ENCODE measurements at regions not wholly inside any gene's neighbourhood (a gene's known extent, or its start where the extent isn't known, plus 50 kb on each side); places are given as distances from the start of the nearest gene placed in this dataset.

DNA sequence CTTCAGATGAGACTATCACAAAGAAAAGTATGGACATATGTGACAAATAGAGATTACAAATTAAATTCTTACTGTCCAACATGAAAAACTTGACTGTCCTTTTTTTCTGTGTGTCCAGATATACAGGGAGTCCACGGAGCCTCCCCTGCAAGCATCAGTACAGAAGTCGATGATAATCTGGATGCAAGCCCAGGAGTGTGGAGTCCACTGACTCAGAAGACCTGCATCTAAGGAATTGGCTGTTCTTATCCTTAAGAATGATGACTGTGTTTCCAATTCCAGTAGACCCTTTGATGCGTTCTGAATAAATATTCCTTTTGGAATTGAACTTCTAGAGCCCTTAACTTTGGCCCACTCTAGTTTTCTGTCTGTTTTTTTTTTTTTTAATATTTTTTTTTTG is 56.7 kb upstream of the TAF11L2 start:
- Histone ChIP-seq H2AFZ (replicated peaks; ENCODE audit: low read length, poor library complexity) (no peak overlapping the region), H3K9ac (ENCODE audit: low read depth, low read length) (no peak overlapping the region), H2BK20ac (ENCODE audit: low read depth, low read length) (no peak overlapping the region), H3K27me3 (ENCODE audit: control insufficient read depth, insufficient read depth, low read length) (no peaks in the 10 kb centered on the region), H2AK9ac (replicated peaks; ENCODE audit: low read depth, low read length, poor library complexity) (no peak overlapping the region), H4K5ac (ENCODE audit: low read depth, low read length) (no peak overlapping the region), H3K9me3 (ENCODE audit: control insufficient read depth, insufficient read depth, low read length) (no peaks in the 10 kb centered on the region), H3K4me1 (ENCODE audit: control insufficient read depth, insufficient read depth, low read length) (peaks cover 4% of the 10 kb centered on the region; the same call in 1 of the 2 replicates), H3K14ac (replicated peaks; ENCODE audit: low read depth, low read length) (no peak overlapping the region), H3K9me1 (ENCODE audit: insufficient read depth, low read length) (no peaks in the 10 kb centered on the region), H3K18ac (ENCODE audit: low read depth, low read length) (no peak overlapping the region), H3K27ac (ENCODE audit: insufficient read depth, low read length) (no peak overlapping the region), H3K4me2 (ENCODE audit: low read depth, low read length) (no peak overlapping the region), H3K79me1 (ENCODE audit: low read depth in 1 of 2, low read length in 2 of 2) (no peaks in the 10 kb centered on the region), H2BK15ac (ENCODE audit: low read depth, low read length) (no peak overlapping the region), H3K56ac (ENCODE audit: extremely low read depth, insufficient read depth, low read length) (no peak overlapping the region), H3K23ac (ENCODE audit: low read depth, low read length) (no peak overlapping the region), H2BK5ac (ENCODE audit: low read depth, low read length, poor library complexity, severe bottlenecking) (peak overlapping the region; percentile 25), H3K36me3 (ENCODE audit: control insufficient read depth, insufficient read depth, low read length) (no peaks in the 10 kb centered on the region), H2AK5ac (ENCODE audit: low read depth, low read length) (no peak overlapping the region), H3K4ac (ENCODE audit: low read depth, low read length) (no peak overlapping the region), H2BK120ac (ENCODE audit: low read depth, low read length) (no peak overlapping the region), H4K20me1 (ENCODE audit: insufficient read depth, low read length) (no peaks in the 10 kb centered on the region), H4K8ac (ENCODE audit: low read depth in 2 of 2, low read length in 2 of 2) (peak overlapping the region in 1 of 2 experiments; percentile 16; a peak in 1 of 4 replicates), H3K4me3 (ENCODE audit: insufficient read depth, low read depth, low read length) (no peak overlapping the region), H4K91ac (ENCODE audit: insufficient read depth, low read depth, low read length) (no peak overlapping the region)
- TF ChIP-seq, protein P1, sequence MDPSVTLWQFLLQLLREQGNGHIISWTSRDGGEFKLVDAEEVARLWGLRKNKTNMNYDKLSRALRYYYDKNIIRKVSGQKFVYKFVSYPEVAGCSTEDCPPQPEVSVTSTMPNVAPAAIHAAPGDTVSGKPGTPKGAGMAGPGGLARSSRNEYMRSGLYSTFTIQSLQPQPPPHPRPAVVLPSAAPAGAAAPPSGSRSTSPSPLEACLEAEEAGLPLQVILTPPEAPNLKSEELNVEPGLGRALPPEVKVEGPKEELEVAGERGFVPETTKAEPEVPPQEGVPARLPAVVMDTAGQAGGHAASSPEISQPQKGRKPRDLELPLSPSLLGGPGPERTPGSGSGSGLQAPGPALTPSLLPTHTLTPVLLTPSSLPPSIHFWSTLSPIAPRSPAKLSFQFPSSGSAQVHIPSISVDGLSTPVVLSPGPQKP (IDR thresholded peaks at IDR 0.05; ENCODE audit: borderline replicate concordance, low read depth, low read length), result no peak
- TF ChIP-seq, protein P2, sequence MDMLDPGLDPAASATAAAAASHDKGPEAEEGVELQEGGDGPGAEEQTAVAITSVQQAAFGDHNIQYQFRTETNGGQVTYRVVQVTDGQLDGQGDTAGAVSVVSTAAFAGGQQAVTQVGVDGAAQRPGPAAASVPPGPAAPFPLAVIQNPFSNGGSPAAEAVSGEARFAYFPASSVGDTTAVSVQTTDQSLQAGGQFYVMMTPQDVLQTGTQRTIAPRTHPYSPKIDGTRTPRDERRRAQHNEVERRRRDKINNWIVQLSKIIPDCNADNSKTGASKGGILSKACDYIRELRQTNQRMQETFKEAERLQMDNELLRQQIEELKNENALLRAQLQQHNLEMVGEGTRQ (IDR thresholded peaks at IDR 0.05; ENCODE audit: low read depth, low read length), result no peak
- DNase-seq (peak; percentile 95), ATAC-seq (ENCODE audit: low read depth) (peak; percentile 91)
- POLR2A ChIA-PET (ENCODE audit: unreplicated experiment), result no interaction called here
- no CpG with 5 or more reads among the region's 3 CpGs for WGBS, 2 experiments (ENCODE audit: extremely low coverage in 2 of 2, insufficient read length in 1 of 2)
- no TSS peak for BruUV-seq (replicated peaks)
- intact Hi-C loops (cut with micrococcal nuclease) (loop anchor here (5.0 kb wide), 1 partner anchor 224 kb away; the partner anchor contains the start of gene BASP1), dilution Hi-C loops (cut with HindIII; ENCODE audit: low sequenced_read_pairs, unreplicated experiment) (no loop called here), in situ Hi-C loops (cut with MboI; ENCODE audit: low sequenced_read_pairs) (no loop called here)
- CTCF ChIA-PET, result no interaction called here

Measured in IMR-90 (cell line).